ENCODE measurements at regions not wholly inside any gene's neighbourhood (a gene's known extent, or its start where the extent isn't known, plus 50 kb on each side); places are given as distances from the start of the nearest gene placed in this dataset.
"Not testable (repeated sequence)": the region's sequence is repeated elsewhere in the genome, so short reads cannot be mapped to it uniquely, and the experiment has no call there.

DNA sequence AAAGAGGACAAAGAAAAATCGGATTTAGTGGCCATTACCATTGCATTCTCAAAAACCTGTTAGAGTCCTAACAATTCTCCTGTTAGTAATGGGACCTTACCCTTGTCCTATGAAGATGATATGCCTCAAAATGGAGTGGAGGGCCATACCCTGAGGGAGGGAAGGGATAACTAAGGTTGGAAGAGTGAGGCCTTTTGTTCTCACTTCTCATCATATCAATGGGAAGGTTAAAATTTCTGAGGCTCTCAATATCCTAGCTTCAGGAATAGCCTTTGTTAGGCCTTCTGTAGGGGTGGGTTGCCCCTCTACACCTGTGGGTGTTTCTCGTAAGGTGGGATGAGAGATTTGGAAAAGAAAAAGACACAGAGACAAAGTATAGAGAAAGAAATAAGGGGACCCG, 109.4 kb upstream of the SGIP1 start:
- not testable (repeated sequence) for DNase-seq (ENCODE audit: low spot score); FAIRE-seq

- no peak for DNase-seq (ENCODE audit: low spot score)
- FAIRE-seq = no peak
Measured at GRCh38 chr1:66426239-66426853, 107.6 kb upstream of the SGIP1 start.

GRCh38 chr1:66430815-66431214, 103.1 kb upstream of the SGIP1 start:
- not testable (repeated sequence) for DNase-seq (ENCODE audit: low spot score); FAIRE-seq

GRCh38 chr1:66431999-66432398, 102.0 kb upstream of the SGIP1 start:
- no peak for FAIRE-seq
- no peak for DNase-seq (ENCODE audit: low spot score)

DNA sequence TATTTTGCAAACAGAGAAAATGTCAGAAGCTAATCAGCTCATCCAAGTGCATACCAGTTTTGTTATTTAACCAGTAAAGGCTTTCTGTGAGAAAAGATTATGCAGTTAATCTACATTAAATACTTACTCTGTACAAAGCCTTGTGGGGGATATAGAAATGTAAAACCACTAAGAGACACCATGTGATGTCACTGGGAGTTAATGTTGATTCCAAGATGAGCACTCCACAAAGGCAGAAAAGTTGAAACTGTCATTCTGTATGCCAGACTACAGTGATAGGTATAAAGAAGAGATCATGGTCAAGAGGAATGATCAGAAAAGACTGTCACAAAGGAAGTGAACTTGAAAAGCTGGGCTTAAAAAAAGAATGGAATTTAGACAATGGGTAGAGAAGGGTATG, 100.3 kb upstream of the SGIP1 start:
- DNase-seq (ENCODE audit: low spot score) (no peak), FAIRE-seq (no peak)

- DNase-seq (ENCODE audit: low spot score) (peak; percentile 10), FAIRE-seq (no peak)
Measured at GRCh38 chr1:66434096-66434495, 99.9 kb upstream of the SGIP1 start.

GRCh38 chr1:66435541-66435940, 98.4 kb upstream of the SGIP1 start:
- no peak for DNase-seq (ENCODE audit: low spot score)
- FAIRE-seq = no peak

GRCh38 chr1:66436378-66437135, 97.4 kb upstream of the SGIP1 start:
- DNase-seq (ENCODE audit: low spot score) (peak; percentile 55), FAIRE-seq (no peak)

DNA sequence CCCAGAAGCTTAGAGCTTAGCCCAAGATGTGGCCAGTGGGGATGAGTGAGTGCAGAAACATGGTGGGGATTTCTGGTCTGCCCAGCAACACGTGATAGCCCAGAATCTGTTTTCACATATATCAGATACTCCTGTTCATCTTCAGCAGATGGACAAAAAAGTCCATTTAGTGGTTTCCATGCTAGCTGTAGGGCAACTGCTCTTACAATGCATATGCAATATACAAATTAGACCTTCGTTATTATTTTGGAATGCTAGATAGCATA, 96.9 kb upstream of the SGIP1 start:
- DNase-seq (ENCODE audit: low spot score) = no peak
- no peak for FAIRE-seq

DNA sequence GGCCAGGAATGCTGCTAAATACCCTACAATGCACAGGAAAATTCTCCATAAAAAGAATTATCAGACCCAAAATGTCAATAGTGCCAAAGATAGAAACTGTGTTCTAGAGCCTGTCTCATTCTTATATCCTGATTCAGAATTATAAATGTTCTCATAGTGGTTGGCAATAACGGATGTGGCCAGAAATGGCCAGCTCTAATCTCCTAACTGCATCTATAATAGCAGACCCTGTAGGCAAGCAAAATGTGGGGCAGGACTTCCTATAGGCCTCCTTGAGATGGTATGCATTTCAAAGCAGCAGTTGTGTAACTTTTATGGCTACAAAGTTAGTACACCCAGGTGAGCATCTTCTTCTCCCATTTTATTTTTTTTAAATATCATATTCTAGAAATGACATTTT, 95.9 kb upstream of the SGIP1 start:
- FAIRE-seq = no peak
- no peak for DNase-seq (ENCODE audit: low spot score)

DNA sequence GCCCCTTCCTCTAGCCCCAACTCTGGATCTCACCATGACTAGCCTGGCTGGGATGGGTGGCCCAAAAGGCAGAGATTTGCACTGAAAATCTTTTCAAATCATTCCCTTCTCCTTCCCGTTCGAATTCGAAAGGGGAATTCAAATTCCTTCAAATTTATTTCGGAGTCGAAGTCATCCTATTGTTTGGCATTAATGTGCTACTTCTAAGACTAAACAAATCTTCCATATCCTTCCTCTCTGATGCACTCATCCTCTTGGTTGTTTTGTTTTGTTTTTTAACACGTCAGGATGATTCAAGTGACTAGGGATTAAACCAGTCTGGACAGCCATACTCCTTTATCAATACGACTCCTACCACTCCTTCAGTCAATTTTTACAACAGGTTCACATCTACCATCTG, 95.5 kb upstream of the SGIP1 start:
- FAIRE-seq (no peak), DNase-seq (ENCODE audit: low spot score) (no peak)

- no peak for DNase-seq (ENCODE audit: low spot score)
- no peak for FAIRE-seq
Measured at GRCh38 chr1:66439031-66439740, 94.8 kb upstream of the SGIP1 start.

- FAIRE-seq = no peak
- DNase-seq (ENCODE audit: low spot score) = no peak
Measured at GRCh38 chr1:66443793-66444192, 90.2 kb upstream of the SGIP1 start.

DNA sequence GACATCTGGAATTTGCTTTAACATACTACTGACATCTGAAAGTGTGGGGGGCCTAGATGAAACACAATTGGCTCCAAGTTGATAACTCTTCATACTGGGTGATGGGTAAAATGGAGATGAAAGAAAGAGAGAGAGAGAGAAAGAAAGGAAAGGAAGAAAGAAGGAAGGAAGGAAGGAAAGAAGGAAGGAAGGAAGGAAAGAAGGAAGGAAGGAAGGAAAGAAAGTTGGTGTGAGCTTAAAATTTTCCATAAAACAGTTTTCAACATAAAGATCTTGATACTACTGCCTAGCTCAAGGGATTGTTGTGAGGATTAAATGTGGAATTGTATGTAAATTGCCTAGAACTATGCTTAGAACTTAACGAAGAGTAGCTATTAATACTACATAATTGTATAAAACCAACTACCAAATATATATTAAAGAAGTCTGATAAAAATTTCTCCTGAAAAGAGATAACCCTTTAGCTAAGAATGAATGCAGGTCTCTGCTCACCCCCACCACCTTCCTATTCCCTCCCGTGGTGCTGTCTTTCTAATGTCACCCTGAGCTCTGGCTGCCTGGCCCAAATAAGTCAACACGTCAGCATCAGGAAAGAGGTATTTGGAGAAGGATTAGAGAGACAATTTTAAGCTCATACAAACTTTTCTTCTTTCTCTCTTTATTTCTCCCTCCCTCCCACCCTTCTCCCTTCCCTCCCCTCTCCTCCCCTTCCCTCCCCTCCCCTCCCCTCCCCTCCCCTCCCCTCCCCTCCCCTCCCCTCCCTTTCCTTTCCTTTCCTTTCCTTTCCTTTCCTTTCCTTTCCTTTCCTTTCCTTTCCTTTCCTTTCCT, 89.3 kb upstream of the SGIP1 start:
- FAIRE-seq (no peak), DNase-seq (ENCODE audit: low spot score) (no peak)

DNA sequence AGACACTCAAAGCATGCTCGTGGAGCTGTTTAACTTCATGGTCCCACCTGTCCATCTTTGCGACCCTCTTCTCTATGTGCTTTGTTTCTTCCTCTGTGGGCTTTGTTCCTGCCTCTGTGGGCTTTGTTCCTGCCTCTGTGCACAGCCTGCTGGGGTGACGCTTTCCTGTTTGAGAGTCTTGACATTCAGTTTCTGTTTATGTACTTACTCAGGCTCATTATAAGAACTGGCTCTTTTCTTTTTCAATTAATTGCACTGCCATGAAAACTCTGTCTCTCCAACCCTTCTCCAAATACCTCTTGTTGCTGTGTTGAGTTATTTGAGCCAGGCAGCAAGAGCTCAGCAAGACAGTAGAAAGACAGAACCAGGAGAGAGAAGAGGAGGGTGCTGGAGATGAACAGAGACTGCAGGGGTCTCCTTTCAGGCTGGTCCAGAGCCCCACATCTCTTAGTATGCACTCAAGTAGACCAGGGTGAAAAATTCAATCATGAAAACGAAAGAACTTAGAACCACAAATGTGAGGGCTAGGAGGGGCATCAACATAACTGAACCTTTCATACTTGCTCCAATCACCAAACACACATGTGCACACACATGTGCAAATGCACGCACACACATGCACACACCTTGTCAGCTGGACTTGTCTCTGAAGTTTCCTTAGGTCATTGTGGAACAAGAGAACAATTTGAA, 88.3 kb upstream of the SGIP1 start:
- FAIRE-seq (no peak), DNase-seq (ENCODE audit: low spot score) (no peak)

GRCh38 chr1:66446261-66447001, 87.5 kb upstream of the SGIP1 start:
- peak; percentile 74 for FAIRE-seq
- DNase-seq (ENCODE audit: low spot score) = peak; percentile 58

DNA sequence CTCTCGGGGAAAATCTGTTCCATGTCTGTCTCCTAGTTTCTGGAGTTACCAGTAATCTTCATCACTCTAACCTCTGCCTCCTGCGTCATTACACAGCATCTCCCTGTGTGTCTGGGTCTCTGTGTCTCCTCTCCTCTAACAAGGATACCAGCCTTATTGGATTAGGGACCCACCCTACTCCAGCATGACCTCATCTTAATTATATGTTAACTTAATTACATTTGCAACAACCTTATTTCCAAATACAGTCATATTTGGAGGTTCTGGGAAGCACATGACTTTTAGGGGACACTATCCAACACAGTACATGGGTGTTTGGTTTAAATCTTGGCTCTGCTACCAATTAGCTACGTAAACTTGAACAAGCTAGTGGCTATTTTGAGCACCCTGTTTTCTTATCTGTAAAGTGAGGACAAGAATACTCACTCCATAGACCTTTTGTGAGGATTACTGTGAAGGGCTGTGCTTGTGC, 83.9 kb upstream of the SGIP1 start:
- DNase-seq (ENCODE audit: low spot score) = no peak
- FAIRE-seq = no peak

DNA sequence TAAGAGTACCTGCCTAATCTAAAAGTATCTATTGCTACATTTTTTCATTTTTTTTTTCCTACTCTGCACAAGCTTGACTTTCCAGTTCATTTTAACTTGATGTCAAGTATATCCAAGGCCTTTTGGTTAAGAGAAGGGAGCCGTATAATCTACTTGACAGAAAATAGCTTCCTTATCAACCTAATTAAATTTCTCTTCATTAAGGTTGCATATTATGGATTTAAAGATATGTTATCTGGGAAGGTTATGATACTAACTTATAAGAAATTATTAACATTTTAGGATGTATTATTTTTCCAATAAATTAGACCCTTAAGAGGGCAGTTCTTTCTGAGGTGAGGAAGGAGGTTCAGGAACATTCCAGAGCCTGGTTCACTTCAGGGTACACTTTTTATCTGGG, 83.1 kb upstream of the SGIP1 start:
- DNase-seq (ENCODE audit: low spot score) = no peak
- FAIRE-seq = no peak

GRCh38 chr1:66452162-66452561, 81.8 kb upstream of the SGIP1 start:
- DNase-seq (ENCODE audit: low spot score) = no peak
- no peak for FAIRE-seq

DNA sequence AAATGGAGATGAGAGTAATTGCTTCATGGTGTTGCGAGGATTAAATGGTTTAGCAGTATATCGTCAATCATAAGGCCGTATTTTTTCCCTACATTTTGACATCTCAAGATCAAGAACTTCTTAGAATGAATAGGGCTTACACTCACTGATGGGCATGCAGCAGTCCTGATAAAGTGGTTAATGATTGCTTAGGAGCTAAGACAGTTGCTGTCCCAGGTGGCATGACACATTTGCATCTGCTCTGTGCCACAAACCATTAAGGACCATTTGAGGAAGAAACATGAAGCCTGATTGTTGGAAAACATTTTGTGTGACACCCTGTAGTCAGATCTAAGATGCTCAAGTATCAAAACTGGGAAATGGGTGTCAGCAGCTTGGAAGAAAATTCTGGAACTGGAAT, 81.0 kb upstream of the SGIP1 start:
- no peak for FAIRE-seq
- peak; percentile 5 for DNase-seq (ENCODE audit: low spot score)

DNA sequence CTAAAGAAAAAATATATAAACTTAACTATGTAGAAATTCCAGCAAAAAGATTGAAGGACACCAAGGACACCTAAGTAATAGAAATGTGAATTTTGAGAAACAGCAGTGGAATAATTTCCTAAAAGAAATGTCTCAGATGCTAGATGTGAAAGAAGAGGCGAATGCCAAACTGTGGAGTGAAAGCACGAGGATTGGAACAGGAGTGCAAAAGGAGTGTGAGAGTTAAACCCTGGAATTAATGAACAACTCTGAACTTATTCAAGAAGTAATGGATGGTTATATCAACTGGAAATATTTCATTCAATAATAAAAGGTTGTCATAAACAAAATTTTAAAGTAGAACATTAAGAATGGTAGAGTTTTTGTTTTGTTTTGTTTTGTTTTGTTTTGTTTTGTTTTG, 78.5 kb upstream of the SGIP1 start:
- DNase-seq (ENCODE audit: low spot score) (no peak), FAIRE-seq (no peak)
